Keratinocyte (primary cell): ENCODE measurements at regions not wholly inside any gene's neighbourhood (a gene's known extent, or its start where the extent isn't known, plus 50 kb on each side); places are given as distances from the start of the nearest gene placed in this dataset.

Experiments used
- DNase-seq: peaks from one replicate; pipeline ENCODE4 v3.0.0-alpha.2; 2011; ENCODE audit warnings: low read depth, missing footprints, low spot score
- FAIRE-seq: peaks from 2 replicates; lab custom pipeline; 2011; peaks lifted over from hg19 to GRCh38; lab: Jason Lieb, UNC
- H2AFZ ChIP-seq: 2 replicates; pipeline ENCODE4 v1.6.0; 2012; ENCODE audit warnings: low read length, control low read depth, inconsistent platforms; ENCODE audit not compliant: control insufficient read depth
- H3K27ac ChIP-seq: 2 replicates; pipeline ENCODE4 v1.5.1; 2011; ENCODE audit warnings: low read length; ENCODE audit not compliant: control insufficient read depth, insufficient read depth
- H3K27me3 ChIP-seq: 3 replicates; pipeline ENCODE4 v1.6.0; 2011; ENCODE audit warnings: low read length; ENCODE audit not compliant: control insufficient read depth, insufficient read depth; ENCODE audit errors: extremely low read depth
- H3K36me3 ChIP-seq, 2 experiments: 2 replicates in 1 of 2; 3 replicates in 1 of 2; pipeline ENCODE4 v1.5.1; 2011; ENCODE audit warnings: low read length in 2 of 2, mild to moderate bottlenecking in 1 of 2; ENCODE audit not compliant: control insufficient read depth in 2 of 2, insufficient read depth in 2 of 2; ENCODE audit errors: extremely low read depth in 1 of 2
- H3K4me1 ChIP-seq: 3 replicates; pipeline ENCODE4 v1.5.1; 2011; ENCODE audit warnings: low read length; ENCODE audit not compliant: control insufficient read depth, insufficient read depth; ENCODE audit errors: extremely low read depth
- H3K4me2 ChIP-seq: 3 replicates; pipeline ENCODE4 v1.6.0; 2011; ENCODE audit warnings: low read depth, low read length; ENCODE audit not compliant: control insufficient read depth, insufficient read depth; ENCODE audit errors: extremely low read depth
- H3K4me3 ChIP-seq, 3 experiments: fragments of 200-600 bp in 1 of 3; sonication (generic) in 1 of 3; 2 replicates in 2 of 3; 3 replicates in 1 of 3; pipeline ENCODE4 v1.5.1; 2011 to 2016; ENCODE audit warnings: low read length in 3 of 3, mild to moderate bottlenecking in 3 of 3, control low read depth in 2 of 3, inconsistent platforms in 1 of 3, low read depth in 1 of 3, mixed read lengths in 1 of 3, mixed run types in 1 of 3, moderate library complexity in 1 of 3; ENCODE audit not compliant: control insufficient read depth in 2 of 3, insufficient read depth in 2 of 3; ENCODE audit errors: extremely low read depth in 1 of 3
- H3K79me2 ChIP-seq: 2 replicates; pipeline ENCODE4 v1.6.0; 2012; ENCODE audit warnings: low read length; ENCODE audit not compliant: control insufficient read depth, insufficient read depth
- H3K9ac ChIP-seq: 3 replicates; pipeline ENCODE4 v1.6.0; 2011; ENCODE audit warnings: low read length; ENCODE audit not compliant: control insufficient read depth, insufficient read depth; ENCODE audit errors: extremely low read depth
- H3K9me1 ChIP-seq: 3 replicates; pipeline ENCODE4 v1.6.0; 2011; ENCODE audit warnings: low read length; ENCODE audit not compliant: control insufficient read depth, insufficient read depth; ENCODE audit errors: extremely low read depth
- H3K9me3 ChIP-seq: 2 replicates; pipeline ENCODE4 v1.5.1; 2012; ENCODE audit warnings: low read depth, low read length; ENCODE audit not compliant: control insufficient read depth
- H4K20me1 ChIP-seq: 3 replicates; pipeline ENCODE4 v1.6.0; 2011; ENCODE audit warnings: low read length; ENCODE audit not compliant: control insufficient read depth, insufficient read depth; ENCODE audit errors: extremely low read depth
- EZH2 ChIP-seq: IDR thresholded peaks from one replicate; pipeline ENCODE4 v1.6.1; 2012; ENCODE audit warnings: inconsistent platforms, mild to moderate bottlenecking, low read length, moderate library complexity
- dilution Hi-C: fragments of 300-500 bp; cut with MboI; formaldehyde crosslinking; loops from one replicate; pipeline ENCODE4 v1.7.0; 2020; ENCODE audit warnings: low sequenced_read_pairs; ENCODE audit not compliant: extremely low pct_ligation_motif_present
- TF ChIP-seq, protein P1 (sequence below), 3 experiments: IDR thresholded peaks in 1 of 3; conservative IDR thresholded peaks in 1 of 3; optimal IDR thresholded peaks in 1 of 3; 2 replicates in 2 of 3; 3 replicates in 1 of 3; pipeline versions ENCODE3 to v1.5.1; 2011; ENCODE audit warnings: low read length in 3 of 3, mild to moderate bottlenecking in 3 of 3, moderate library complexity in 2 of 3, control low read depth in 1 of 3, inconsistent platforms in 1 of 3; ENCODE audit not compliant: insufficient read depth in 2 of 3; ENCODE audit errors: extremely low read depth in 1 of 3

DNA sequence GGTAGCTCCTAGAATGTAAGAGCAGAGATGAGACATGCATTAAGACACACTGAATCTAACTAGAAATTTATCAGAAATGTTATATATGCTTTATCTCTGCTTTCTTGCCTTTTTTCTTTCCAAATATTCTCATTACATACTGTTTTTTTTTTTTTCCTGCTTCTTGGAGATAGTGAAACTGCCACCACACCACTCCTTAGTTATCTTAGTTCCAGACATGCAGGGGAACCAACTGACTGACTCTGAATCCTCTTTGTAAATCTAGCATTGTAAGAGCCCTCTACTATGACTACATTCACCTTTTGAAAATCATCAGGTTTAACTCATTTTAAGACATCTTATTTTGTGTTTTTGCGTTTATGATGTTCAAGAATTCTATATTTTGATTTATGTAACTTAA is 181.3 kb upstream of the ST8SIA4 start:
- no peaks in the 10 kb centered on the region for H3K4me1 ChIP-seq
- H4K20me1 ChIP-seq, result no peaks in the 10 kb centered on the region
- DNase-seq, result no peak
- no peak overlapping the region for H3K9ac ChIP-seq
- H3K79me2 ChIP-seq, result no peaks in the 10 kb centered on the region
- dilution Hi-C loops, result no loop called here
- H3K4me3 ChIP-seq, result no peak overlapping the region
- no peaks in the 10 kb centered on the region for H3K27me3 ChIP-seq
- H3K9me3 ChIP-seq, result no peaks in the 10 kb centered on the region
- no peak overlapping the region for H2AFZ ChIP-seq
- no peak for FAIRE-seq
- no peak overlapping the region for H3K27ac ChIP-seq
- H3K36me3 ChIP-seq, result no peaks in the 10 kb centered on the region
- TF ChIP-seq EZH2, result no peak
- TF ChIP-seq, protein P1, sequence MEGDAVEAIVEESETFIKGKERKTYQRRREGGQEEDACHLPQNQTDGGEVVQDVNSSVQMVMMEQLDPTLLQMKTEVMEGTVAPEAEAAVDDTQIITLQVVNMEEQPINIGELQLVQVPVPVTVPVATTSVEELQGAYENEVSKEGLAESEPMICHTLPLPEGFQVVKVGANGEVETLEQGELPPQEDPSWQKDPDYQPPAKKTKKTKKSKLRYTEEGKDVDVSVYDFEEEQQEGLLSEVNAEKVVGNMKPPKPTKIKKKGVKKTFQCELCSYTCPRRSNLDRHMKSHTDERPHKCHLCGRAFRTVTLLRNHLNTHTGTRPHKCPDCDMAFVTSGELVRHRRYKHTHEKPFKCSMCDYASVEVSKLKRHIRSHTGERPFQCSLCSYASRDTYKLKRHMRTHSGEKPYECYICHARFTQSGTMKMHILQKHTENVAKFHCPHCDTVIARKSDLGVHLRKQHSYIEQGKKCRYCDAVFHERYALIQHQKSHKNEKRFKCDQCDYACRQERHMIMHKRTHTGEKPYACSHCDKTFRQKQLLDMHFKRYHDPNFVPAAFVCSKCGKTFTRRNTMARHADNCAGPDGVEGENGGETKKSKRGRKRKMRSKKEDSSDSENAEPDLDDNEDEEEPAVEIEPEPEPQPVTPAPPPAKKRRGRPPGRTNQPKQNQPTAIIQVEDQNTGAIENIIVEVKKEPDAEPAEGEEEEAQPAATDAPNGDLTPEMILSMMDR (optimal IDR thresholded peaks at IDR 0.05 in 1 of 3, IDR thresholded peaks at IDR 0.05 in 1 of 3, conservative IDR thresholded peaks at IDR 0.05 in 1 of 3; ENCODE audit: extremely low read depth in 1 of 3, insufficient read depth in 2 of 3, low read length in 3 of 3), result no peak
- no peak overlapping the region for H3K4me2 ChIP-seq
- H3K9me1 ChIP-seq, result no peaks in the 10 kb centered on the region

DNA sequence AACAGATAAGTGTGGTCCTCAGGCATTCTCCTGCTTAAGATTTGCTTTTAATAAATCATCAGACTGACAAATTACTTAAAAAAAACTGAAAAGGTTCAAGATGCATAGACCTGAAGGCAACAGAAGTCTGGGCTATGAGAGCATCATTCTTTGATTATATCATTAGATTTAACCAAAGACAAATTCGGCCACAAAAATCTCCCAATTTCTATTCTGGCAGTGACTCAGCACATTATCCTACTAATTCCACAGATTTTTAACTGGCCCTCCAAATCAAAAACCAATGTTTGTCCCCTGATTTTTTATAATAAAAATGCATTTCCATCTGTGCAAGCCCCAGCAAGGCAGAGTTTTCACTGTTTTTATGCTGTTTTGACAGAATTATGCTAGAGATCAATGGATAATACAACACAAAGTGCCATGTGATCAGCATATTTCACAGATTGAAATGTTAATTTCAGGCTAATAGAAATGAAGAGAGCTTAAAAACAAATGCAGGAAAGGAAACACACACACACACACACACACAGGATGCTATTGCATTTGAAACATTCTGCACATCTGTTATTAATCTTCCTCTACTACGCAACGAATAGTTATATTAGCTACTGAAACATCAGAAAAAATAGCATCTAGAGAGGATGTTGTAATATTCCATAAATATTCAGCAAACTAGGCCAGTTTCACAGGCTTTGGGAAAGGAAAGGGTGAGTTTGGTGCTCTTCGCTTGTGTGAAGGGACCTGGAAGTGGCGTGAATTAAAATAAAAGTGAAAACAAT is 177.6 kb upstream of the ST8SIA4 start:
- FAIRE-seq (no peak), DNase-seq (no peak)
- dilution Hi-C loops, result no loop called here
- H3K36me3 ChIP-seq, result no peaks in the 10 kb centered on the region
- no peaks in the 10 kb centered on the region for H3K79me2 ChIP-seq
- no peak overlapping the region for H3K4me3 ChIP-seq
- no peak overlapping the region for H2AFZ ChIP-seq
- no peak overlapping the region for H3K27ac ChIP-seq
- no peaks in the 10 kb centered on the region for H4K20me1 ChIP-seq
- H3K9me1 ChIP-seq, result no peaks in the 10 kb centered on the region
- H3K27me3 ChIP-seq, result no peaks in the 10 kb centered on the region
- no peak overlapping the region for H3K4me2 ChIP-seq
- no peak overlapping the region for H3K9ac ChIP-seq
- TF ChIP-seq, protein P1 (optimal IDR thresholded peaks at IDR 0.05 in 1 of 3, IDR thresholded peaks at IDR 0.05 in 1 of 3, conservative IDR thresholded peaks at IDR 0.05 in 1 of 3; ENCODE audit: extremely low read depth in 1 of 3, insufficient read depth in 2 of 3, low read length in 3 of 3), result no peak
- TF ChIP-seq EZH2, result no peak
- no peaks in the 10 kb centered on the region for H3K4me1 ChIP-seq
- H3K9me3 ChIP-seq, result no peaks in the 10 kb centered on the region
